K562 (cell line): ENCODE measurements at regions not wholly inside any gene's neighbourhood (a gene's known extent, or its start where the extent isn't known, plus 50 kb on each side); places are given as distances from the start of the nearest gene placed in this dataset.
A peak's percentile ranks its signal among the peaks of the same experiment; 100 is the strongest.

Experiments
- BCL6 ChIP-seq: fragments of 250-450 bp; sonication (Bioruptor Pico); IDR thresholded peaks from 2 replicates; pipeline ENCODE4 v1.4.0; 2020
- FOXK2 ChIP-seq, 2 experiments: fragments of 450-650 bp; IDR thresholded peaks in 1 of 2; conservative IDR thresholded peaks in 1 of 2; 2 replicates each; pipeline ENCODE4 v1.6.1; 2016; ENCODE audit warnings: low read depth in 2 of 2, mild to moderate bottlenecking in 1 of 2
- GATAD2A ChIP-seq: fragments of 450-650 bp; IDR thresholded peaks from 2 replicates; pipeline ENCODE4 v1.6.1; 2017
- MAFG ChIP-seq: fragments of 450-650 bp; conservative IDR thresholded peaks from 2 replicates; pipeline ENCODE4 v1.6.1; 2016; ENCODE audit warnings: missing genetic modification characterization, missing compliant biosample characterization
- PBX2 ChIP-seq, 2 experiments: IDR thresholded peaks in 1 of 2; conservative IDR thresholded peaks in 1 of 2; 2 replicates each; pipeline ENCODE4 v1.6.1; 2016; ENCODE audit warnings: low read depth in 2 of 2, mild to moderate bottlenecking in 1 of 2, missing compliant biosample characterization in 1 of 2, missing genetic modification characterization in 1 of 2, moderate library complexity in 1 of 2
- RCOR1 ChIP-seq, 2 experiments: IDR thresholded peaks; 2 replicates each; pipeline ENCODE4 v1.6.1; 2012; ENCODE audit warnings: low read depth in 2 of 2, low read length in 2 of 2, borderline replicate concordance in 1 of 2, improper control_type of control experiment in 1 of 2
- ZBTB11 ChIP-seq, 3 experiments: fragments of 200-800 bp in 1 of 3; fragments of 250-450 bp in 1 of 3; fragments of 450-650 bp in 1 of 3; sonication (Bioruptor Pico) in 1 of 3; sonication (Bioruptor generic) in 1 of 3; formaldehyde crosslinking in 1 of 3; IDR thresholded peaks; 2 replicates each; pipeline versions ENCODE4 v1.6.1 to v1.8.0; 2016 to 2022; ENCODE audit warnings: mild to moderate bottlenecking in 2 of 3, missing genetic modification characterization in 2 of 3, missing compliant biosample characterization in 1 of 3, moderate library complexity in 1 of 3
- ZBTB33 ChIP-seq: sonication (generic); formaldehyde crosslinking; IDR thresholded peaks from 2 replicates; pipeline ENCODE4 v1.8.1; 2023; ENCODE audit warnings: mild to moderate bottlenecking, missing genetic modification reagents
- ZNF24 ChIP-seq: fragments of 450-650 bp; IDR thresholded peaks from 2 replicates; pipeline ENCODE4 v1.6.1; 2016
- ZNF609 ChIP-seq: sonication (generic); formaldehyde crosslinking; IDR thresholded peaks from 2 replicates; pipeline ENCODE4 v1.8.1; 2023; ENCODE audit warnings: missing genetic modification reagents, mild to moderate bottlenecking, borderline replicate concordance

GRCh38 chr6:147712841-147713240 is 204.4 kb downstream of the SAMD5 start (continued):
- TF ChIP-seq PBX2 (CRISPR knock-in tag; IDR thresholded peaks at IDR 0.05; ENCODE audit: low read depth) (no peak), PBX2 (tag; conservative IDR thresholded peaks at IDR 0.05; ENCODE audit: low read depth) (no peak), ZNF609 (no peak), FOXK2 (conservative IDR thresholded peaks at IDR 0.05 in 1 of 2, IDR thresholded peaks at IDR 0.05 in 1 of 2; ENCODE audit: low read depth in 2 of 2) (peak in 1 of 2 experiments; percentile 36; a peak in 1 of 4 replicates), BCL6 (CRISPR knock-in tag) (no peak), RCOR1 (IDR thresholded peaks at IDR 0.05; ENCODE audit: borderline replicate concordance in 1 of 2, low read depth in 2 of 2, low read length in 2 of 2) (no peak), GATAD2A (no peak), MAFG (tag) (0 out of 2 replicates have a peak, but pooled peaks have one; percentile 35), ZBTB11 (CRISPR knock-in tag; IDR thresholded peaks at IDR 0.05) (no peak), ZBTB33 (CRISPR knock-in tag) (no peak), ZNF24 (no peak)
- TF ChIP-seq, all 486 proteins: peak for 6
